Spinal cord (tissue), 9 donors: ENCODE measurements at regions not wholly inside any gene's neighbourhood (a gene's known extent, or its start where the extent isn't known, plus 50 kb on each side); places are given as distances from the start of the nearest gene placed in this dataset.
"Not testable (repeated sequence)": the region's sequence is repeated elsewhere in the genome, so short reads cannot be mapped to it uniquely, and the experiment has no call there.

Source experiments
- DNase-seq, 6 donors: peaks; one replicate each; pipeline versions ENCODE4 v3.0.0 to v3.0.0-alpha.2; 2013 to 2015; ENCODE audit warnings: low spot score in 6 of 6, low read depth in 4 of 6
- H3K27ac ChIP-seq: one replicate; pipeline ENCODE4 v1.5.1; 2013; ENCODE audit warnings: low read depth, low read length, control low read depth
- H3K27me3 ChIP-seq: one replicate; pipeline ENCODE4 v1.6.1; 2013; ENCODE audit warnings: low read length; ENCODE audit not compliant: control insufficient read depth, insufficient read depth
- H3K36me3 ChIP-seq: one replicate; pipeline ENCODE4 v1.6.1; 2013; ENCODE audit warnings: low read length; ENCODE audit not compliant: control insufficient read depth, insufficient read depth
- H3K4me1 ChIP-seq: one replicate; pipeline ENCODE4 v1.6.1; 2013; ENCODE audit warnings: low read length; ENCODE audit not compliant: control insufficient read depth, insufficient read depth
- H3K4me3 ChIP-seq: one replicate; pipeline ENCODE4 v1.5.1; 2013; ENCODE audit warnings: low read depth, low read length, control low read depth
- H3K9me3 ChIP-seq: one replicate; pipeline ENCODE4 v1.6.1; 2013; ENCODE audit warnings: low read length; ENCODE audit not compliant: control insufficient read depth, insufficient read depth
- WGBS: methylation state at CpG from one replicate; pipeline ENCODE4 v1.1.5; 2013; ENCODE audit warnings: missing lambda C conversion rate; ENCODE audit not compliant: insufficient coverage; 5-methylcytosine and 5-hydroxymethylcytosine counted together
- donor health status: healthy.

- WGBS = 69% methylated on average over 17 of the region's 25 CpGs
- no peak for DNase-seq
- Histone ChIP-seq H3K27ac (no peak overlapping the region), H3K4me3 (no peak overlapping the region), H3K9me3 (no peaks in the 10 kb centered on the region), H3K36me3 (no peaks in the 10 kb centered on the region), H3K4me1 (no peaks in the 10 kb centered on the region), H3K27me3 (no peaks in the 10 kb centered on the region)
Measured at GRCh38 chr1:8232036-8232757, 85.7 kb upstream of the SLC45A1 start.

GRCh38 chr1:8230292-8230621 lies 87.7 kb upstream of the SLC45A1 start:
- no peak overlapping the region for H3K27ac ChIP-seq
- no peaks in the 10 kb centered on the region for H3K36me3 ChIP-seq
- WGBS = 71% methylated on average over 5 of the region's 7 CpGs
- H3K27me3 ChIP-seq = no peaks in the 10 kb centered on the region
- no peaks in the 10 kb centered on the region for H3K4me1 ChIP-seq
- no peak for DNase-seq
- H3K9me3 ChIP-seq = no peaks in the 10 kb centered on the region
- H3K4me3 ChIP-seq = no peak overlapping the region

- Histone ChIP-seq H3K27me3 (no peaks in the 10 kb centered on the region), H3K9me3 (no peaks in the 10 kb centered on the region), H3K27ac (no peak overlapping the region), H3K4me3 (no peak overlapping the region), H3K36me3 (no peaks in the 10 kb centered on the region), H3K4me1 (no peaks in the 10 kb centered on the region)
- DNase-seq = no peak
- WGBS = 100% methylated on average over 2 of the region's 2 CpGs
Measured at GRCh38 chr1:8228253-8228652, 89.7 kb upstream of the SLC45A1 start.

GRCh38 chr1:8227674-8228073 lies 90.2 kb upstream of the SLC45A1 start:
- 91% methylated on average over 2 of the region's 2 CpGs for WGBS
- not testable (repeated sequence) for H3K4me1 ChIP-seq

GRCh38 chr1:8226747-8227146 lies 91.2 kb upstream of the SLC45A1 start:
- Histone ChIP-seq H3K36me3 (no peaks in the 10 kb centered on the region), H3K27me3 (no peaks in the 10 kb centered on the region), H3K4me3 (no peak overlapping the region), H3K9me3 (no peaks in the 10 kb centered on the region), H3K4me1 (no peaks in the 10 kb centered on the region), H3K27ac (no peak overlapping the region)
- 78% methylated on average over 4 of the region's 5 CpGs for WGBS
- DNase-seq = no peak

More at GRCh38 chr1:8227674-8228073, 90.2 kb upstream of the SLC45A1 start:
- H3K36me3 ChIP-seq, H3K27me3 ChIP-seq, H3K9me3 ChIP-seq, H3K27ac ChIP-seq, DNase-seq, H3K4me3 ChIP-seq: not testable (repeated sequence)

- H3K4me3 ChIP-seq, H3K27me3 ChIP-seq, H3K4me1 ChIP-seq, DNase-seq, H3K36me3 ChIP-seq, H3K27ac ChIP-seq, H3K9me3 ChIP-seq: not testable (repeated sequence)
- WGBS = 100% methylated on average over 2 of the region's 5 CpGs
Measured at GRCh38 chr1:8226024-8226423, 91.9 kb upstream of the SLC45A1 start.

GRCh38 chr1:8223526-8223925 lies 94.4 kb upstream of the SLC45A1 start:
- WGBS = 82% methylated on average over 3 of the region's 5 CpGs

GRCh38 chr1:8222789-8223188 lies 95.1 kb upstream of the SLC45A1 start:
- H3K4me3 ChIP-seq = no peak overlapping the region
- no peak overlapping the region for H3K27ac ChIP-seq
- H3K27me3 ChIP-seq = peaks cover 2% of the 10 kb centered on the region
- no peaks in the 10 kb centered on the region for H3K36me3 ChIP-seq
- WGBS = 91% methylated on average over 7 of the region's 10 CpGs
- DNase-seq = no peak
- H3K9me3 ChIP-seq = no peaks in the 10 kb centered on the region
- H3K4me1 ChIP-seq = peaks cover 1% of the 10 kb centered on the region

More at GRCh38 chr1:8223526-8223925, 94.4 kb upstream of the SLC45A1 start:
- Histone ChIP-seq H3K4me3 (no peak overlapping the region), H3K9me3 (no peaks in the 10 kb centered on the region), H3K27me3 (no peaks in the 10 kb centered on the region), H3K4me1 (no peaks in the 10 kb centered on the region), H3K27ac (no peak overlapping the region), H3K36me3 (no peaks in the 10 kb centered on the region)
- DNase-seq = no peak

GRCh38 chr1:8219530-8219929 lies 98.4 kb upstream of the SLC45A1 start:
- H3K4me1 ChIP-seq = peaks cover 15% of the 10 kb centered on the region
- no peak overlapping the region for H3K4me3 ChIP-seq
- H3K27ac ChIP-seq = no peak overlapping the region
- no peaks in the 10 kb centered on the region for H3K36me3 ChIP-seq
- H3K9me3 ChIP-seq = no peaks in the 10 kb centered on the region
- 97% methylated on average over 4 of the region's 4 CpGs for WGBS
- no peak for DNase-seq
- H3K27me3 ChIP-seq = peaks cover 2% of the 10 kb centered on the region

GRCh38 chr1:8218351-8219092 lies 99.4 kb upstream of the SLC45A1 start:
- Histone ChIP-seq H3K4me3 (no peak overlapping the region), H3K27ac (no peak overlapping the region), H3K9me3 (no peaks in the 10 kb centered on the region), H3K27me3 (peaks cover 2% of the 10 kb centered on the region), H3K36me3 (no peaks in the 10 kb centered on the region), H3K4me1 (peaks cover 15% of the 10 kb centered on the region)
- WGBS = 84% methylated on average over 8 of the region's 10 CpGs
- no peak for DNase-seq
